Suprapubic skin (tissue), 4 donors: ENCODE measurements at regions not wholly inside any gene's neighbourhood (a gene's known extent, or its start where the extent isn't known, plus 50 kb on each side); places are given as distances from the start of the nearest gene placed in this dataset.
"Not testable (repeated sequence)": the region's sequence is repeated elsewhere in the genome, so short reads cannot be mapped to it uniquely, and the experiment has no call there.

ENCODE experiments used
- EP300 ChIP-seq: sonication (generic); formaldehyde crosslinking; IDR thresholded peaks from one replicate; pipeline ENCODE4 v1.6.1; 2017; ENCODE audit warnings: antibody characterized with exemption
- POLR2A ChIP-seq, 2 donors: fragments of 450-650 bp; IDR thresholded peaks; one replicate each; pipeline ENCODE4 v1.6.1; 2017; ENCODE audit warnings: antibody characterized with exemption in 2 of 2, mild to moderate bottlenecking in 2 of 2, moderate library complexity in 2 of 2
- POLR2AphosphoS5 ChIP-seq, 3 donors: sonication (generic); formaldehyde crosslinking; IDR thresholded peaks; one replicate each; pipeline ENCODE4 v1.6.1; 2017; ENCODE audit warnings: antibody characterized with exemption in 3 of 3
- TF ChIP-seq, protein P1 (sequence below), 2 donors: fragments of 200-600 bp in 1 of 2; fragments of 450-650 bp in 1 of 2; sonication (generic) in 1 of 2; IDR thresholded peaks; one replicate each; pipeline ENCODE4 v1.5.1; 2016 to 2019; ENCODE audit warnings: antibody characterized with exemption in 2 of 2, mild to moderate bottlenecking in 1 of 2, moderate library complexity in 1 of 2

DNA sequence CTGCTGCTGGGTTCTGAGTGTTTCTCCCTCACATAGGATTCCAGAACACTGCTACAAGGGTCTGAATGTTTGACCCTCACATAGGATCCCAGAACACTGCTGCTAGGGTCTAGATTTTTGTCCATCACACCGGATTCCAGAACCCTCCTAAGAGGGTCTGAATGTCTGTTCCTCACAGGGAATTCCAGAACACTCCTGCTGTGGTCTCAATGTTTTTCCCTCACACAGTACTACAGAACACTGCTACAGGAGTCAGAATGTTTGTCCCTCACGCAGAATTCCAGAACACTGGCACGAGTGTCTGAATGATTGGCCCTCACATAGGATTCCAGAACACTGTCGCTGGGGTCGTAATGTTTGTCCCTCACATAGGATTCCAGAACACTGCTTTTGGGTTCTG is 221.6 kb downstream of the FOXD4L6 start:
- not testable (repeated sequence) for TF ChIP-seq POLR2A (IDR thresholded peaks at IDR 0.05); POLR2AphosphoS5 (IDR thresholded peaks at IDR 0.05); EP300
- TF ChIP-seq, protein P1, sequence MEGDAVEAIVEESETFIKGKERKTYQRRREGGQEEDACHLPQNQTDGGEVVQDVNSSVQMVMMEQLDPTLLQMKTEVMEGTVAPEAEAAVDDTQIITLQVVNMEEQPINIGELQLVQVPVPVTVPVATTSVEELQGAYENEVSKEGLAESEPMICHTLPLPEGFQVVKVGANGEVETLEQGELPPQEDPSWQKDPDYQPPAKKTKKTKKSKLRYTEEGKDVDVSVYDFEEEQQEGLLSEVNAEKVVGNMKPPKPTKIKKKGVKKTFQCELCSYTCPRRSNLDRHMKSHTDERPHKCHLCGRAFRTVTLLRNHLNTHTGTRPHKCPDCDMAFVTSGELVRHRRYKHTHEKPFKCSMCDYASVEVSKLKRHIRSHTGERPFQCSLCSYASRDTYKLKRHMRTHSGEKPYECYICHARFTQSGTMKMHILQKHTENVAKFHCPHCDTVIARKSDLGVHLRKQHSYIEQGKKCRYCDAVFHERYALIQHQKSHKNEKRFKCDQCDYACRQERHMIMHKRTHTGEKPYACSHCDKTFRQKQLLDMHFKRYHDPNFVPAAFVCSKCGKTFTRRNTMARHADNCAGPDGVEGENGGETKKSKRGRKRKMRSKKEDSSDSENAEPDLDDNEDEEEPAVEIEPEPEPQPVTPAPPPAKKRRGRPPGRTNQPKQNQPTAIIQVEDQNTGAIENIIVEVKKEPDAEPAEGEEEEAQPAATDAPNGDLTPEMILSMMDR (IDR thresholded peaks at IDR 0.05): not testable (repeated sequence)
